ENCODE measurements at regions not wholly inside any gene's neighbourhood (a gene's known extent, or its start where the extent isn't known, plus 50 kb on each side); places are given as distances from the start of the nearest gene placed in this dataset.
A peak's percentile ranks its signal among the peaks of the same experiment; 100 is the strongest.

DNA sequence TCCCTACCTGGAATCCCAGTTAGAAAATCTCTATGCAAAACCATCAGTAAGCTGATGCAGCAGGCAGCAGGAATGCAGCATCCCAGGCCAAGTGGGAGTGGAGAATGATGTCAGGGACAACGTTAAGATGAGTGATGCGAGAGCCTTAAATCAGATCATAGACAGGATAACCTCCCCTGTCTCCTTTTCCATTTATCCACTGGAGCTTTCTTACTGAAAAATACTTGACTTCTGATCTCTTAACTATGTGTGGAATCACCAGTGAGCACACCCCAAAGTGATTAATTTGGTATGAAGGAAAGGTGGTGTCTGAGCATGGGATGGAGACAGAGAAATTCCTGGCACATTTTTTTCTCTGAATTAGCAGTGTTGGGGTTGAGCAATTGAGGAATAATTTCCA lies 98.0 kb downstream of the RND3 start:
- TF ChIP-seq, protein P1, sequence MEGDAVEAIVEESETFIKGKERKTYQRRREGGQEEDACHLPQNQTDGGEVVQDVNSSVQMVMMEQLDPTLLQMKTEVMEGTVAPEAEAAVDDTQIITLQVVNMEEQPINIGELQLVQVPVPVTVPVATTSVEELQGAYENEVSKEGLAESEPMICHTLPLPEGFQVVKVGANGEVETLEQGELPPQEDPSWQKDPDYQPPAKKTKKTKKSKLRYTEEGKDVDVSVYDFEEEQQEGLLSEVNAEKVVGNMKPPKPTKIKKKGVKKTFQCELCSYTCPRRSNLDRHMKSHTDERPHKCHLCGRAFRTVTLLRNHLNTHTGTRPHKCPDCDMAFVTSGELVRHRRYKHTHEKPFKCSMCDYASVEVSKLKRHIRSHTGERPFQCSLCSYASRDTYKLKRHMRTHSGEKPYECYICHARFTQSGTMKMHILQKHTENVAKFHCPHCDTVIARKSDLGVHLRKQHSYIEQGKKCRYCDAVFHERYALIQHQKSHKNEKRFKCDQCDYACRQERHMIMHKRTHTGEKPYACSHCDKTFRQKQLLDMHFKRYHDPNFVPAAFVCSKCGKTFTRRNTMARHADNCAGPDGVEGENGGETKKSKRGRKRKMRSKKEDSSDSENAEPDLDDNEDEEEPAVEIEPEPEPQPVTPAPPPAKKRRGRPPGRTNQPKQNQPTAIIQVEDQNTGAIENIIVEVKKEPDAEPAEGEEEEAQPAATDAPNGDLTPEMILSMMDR (IDR thresholded peaks at IDR 0.05; ENCODE audit: low read depth, low read length): no peak
- no peak for DNase-seq
- no peaks in the 10 kb centered on the region for H3K4me1 ChIP-seq
- H3K9me3 ChIP-seq: no peaks in the 10 kb centered on the region
- no peaks in the 10 kb centered on the region for H3K36me3 ChIP-seq
- H3K27me3 ChIP-seq: no peaks in the 10 kb centered on the region
- H3K4me3 ChIP-seq (ENCODE audit: low read depth, low read length): no peak overlapping the region

DNA sequence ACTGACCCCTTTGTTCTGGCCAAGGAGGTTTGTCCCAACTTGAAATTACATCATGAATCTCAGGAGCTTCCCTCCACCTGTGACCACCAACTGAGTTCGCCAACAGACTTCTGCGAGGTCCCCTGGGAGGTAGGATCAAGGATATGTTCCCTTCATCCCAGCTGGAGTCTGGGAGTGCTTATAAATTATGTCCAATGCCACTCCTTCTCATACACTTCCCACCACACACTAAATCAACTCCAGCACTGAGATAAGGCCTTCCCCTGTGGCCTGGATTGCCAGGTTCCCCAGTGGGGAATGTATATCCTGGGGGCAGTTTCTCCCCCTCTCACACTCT lies 99.2 kb downstream of the RND3 start:
- Histone ChIP-seq H3K27me3 (no peaks in the 10 kb centered on the region), H3K4me1 (no peaks in the 10 kb centered on the region), H3K9me3 (no peaks in the 10 kb centered on the region), H3K36me3 (no peaks in the 10 kb centered on the region), H3K4me3 (ENCODE audit: low read depth, low read length) (no peak overlapping the region)
- peak; percentile 38 for DNase-seq
- TF ChIP-seq, protein P1 (IDR thresholded peaks at IDR 0.05; ENCODE audit: low read depth, low read length): no peak

GRCh38 chr2:150387586-150388288 lies 99.7 kb downstream of the RND3 start:
- no peaks in the 10 kb centered on the region for H3K4me1 ChIP-seq
- no peaks in the 10 kb centered on the region for H3K36me3 ChIP-seq
- TF ChIP-seq, protein P1 (IDR thresholded peaks at IDR 0.05; ENCODE audit: low read depth, low read length): no peak
- H3K4me3 ChIP-seq (ENCODE audit: low read depth, low read length): no peak overlapping the region
- H3K9me3 ChIP-seq: no peaks in the 10 kb centered on the region
- DNase-seq: peak; percentile 3
- H3K27me3 ChIP-seq: no peaks in the 10 kb centered on the region

- no peaks in the 10 kb centered on the region for H3K36me3 ChIP-seq
- H3K9me3 ChIP-seq: no peaks in the 10 kb centered on the region
- TF ChIP-seq, protein P1 (IDR thresholded peaks at IDR 0.05; ENCODE audit: low read depth, low read length): no peak
- no peaks in the 10 kb centered on the region for H3K4me1 ChIP-seq
- DNase-seq: no peak
- no peak overlapping the region for H3K4me3 ChIP-seq (ENCODE audit: low read depth, low read length)
- no peaks in the 10 kb centered on the region for H3K27me3 ChIP-seq
Measured at GRCh38 chr2:150385211-150385610, 102.3 kb downstream of the RND3 start.

GRCh38 chr2:150383587-150383986 lies 103.9 kb downstream of the RND3 start:
- no peaks in the 10 kb centered on the region for H3K4me1 ChIP-seq
- H3K36me3 ChIP-seq: no peaks in the 10 kb centered on the region
- H3K9me3 ChIP-seq: no peaks in the 10 kb centered on the region
- DNase-seq: no peak
- H3K27me3 ChIP-seq: no peaks in the 10 kb centered on the region
- TF ChIP-seq, protein P1 (IDR thresholded peaks at IDR 0.05; ENCODE audit: low read depth, low read length): no peak
- H3K4me3 ChIP-seq (ENCODE audit: low read depth, low read length): no peak overlapping the region

DNA sequence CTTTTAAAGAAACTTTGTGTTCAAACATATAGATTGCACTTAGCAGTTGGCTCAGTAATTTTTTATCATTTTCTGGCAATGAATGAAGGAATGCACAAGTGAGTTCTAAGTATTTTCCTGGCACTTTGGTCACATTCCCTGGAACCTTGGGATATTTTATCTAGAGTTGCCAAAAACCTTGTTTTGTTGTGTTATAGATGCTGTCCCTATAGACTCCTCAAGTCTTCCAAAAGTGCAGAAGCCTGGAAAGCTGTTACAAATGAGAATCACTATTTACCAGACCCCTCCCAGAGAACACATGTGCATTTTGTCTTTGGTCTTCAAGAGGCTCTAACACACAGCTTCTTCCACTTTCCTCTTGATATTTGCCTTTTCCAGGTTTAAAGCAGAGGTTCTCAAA lies 108.3 kb downstream of the RND3 start:
- H3K4me1 ChIP-seq: no peaks in the 10 kb centered on the region
- H3K36me3 ChIP-seq: no peaks in the 10 kb centered on the region
- no peaks in the 10 kb centered on the region for H3K27me3 ChIP-seq
- no peak for DNase-seq
- no peaks in the 10 kb centered on the region for H3K9me3 ChIP-seq
- H3K4me3 ChIP-seq (ENCODE audit: low read depth, low read length): no peak overlapping the region
- TF ChIP-seq, protein P1 (IDR thresholded peaks at IDR 0.05; ENCODE audit: low read depth, low read length): no peak

All from BE2C (cell line).